Sigmoid colon (tissue), 6 donors: ENCODE measurements at regions not wholly inside any gene's neighbourhood (a gene's known extent, or its start where the extent isn't known, plus 50 kb on each side); places are given as distances from the start of the nearest gene placed in this dataset.

Experiments
- DNase-seq: peaks from one replicate; pipeline ENCODE4 v3.0.0-alpha.2; 2019
- H3K27ac ChIP-seq, 4 donors: fragments of 200-600 bp; sonication (generic); one replicate each; pipeline ENCODE4 v1.5.1; 2016 to 2019; ENCODE audit warnings: mild to moderate bottlenecking in 1 of 4
- H3K27me3 ChIP-seq, 3 donors: fragments of 200-600 bp; sonication (generic); one replicate each; pipeline ENCODE4 v1.5.1; 2019; ENCODE audit warnings: mild to moderate bottlenecking in 1 of 3
- H3K36me3 ChIP-seq, 4 donors: fragments of 200-600 bp; sonication (generic); one replicate each; pipeline ENCODE4 v1.5.1; 2016 to 2019
- H3K4me1 ChIP-seq, 4 donors: fragments of 200-600 bp; sonication (generic); one replicate each; pipeline ENCODE4 v1.5.1; 2017 to 2019
- H3K4me3 ChIP-seq, 4 donors: fragments of 200-600 bp; sonication (generic); one replicate each; pipeline ENCODE4 v1.5.1; 2017 to 2019; ENCODE audit warnings: mild to moderate bottlenecking in 2 of 4, moderate library complexity in 1 of 4
- H3K9me3 ChIP-seq, 4 donors: fragments of 200-600 bp in 3 of 4; sonication (generic) in 3 of 4; one replicate each; pipeline versions ENCODE4 v1.5.1 to v1.6.1; 2013 to 2019
- EP300 ChIP-seq, 4 donors: sonication (generic); formaldehyde crosslinking; IDR thresholded peaks; one replicate each; pipeline ENCODE4 v1.6.1; 2017; ENCODE audit warnings: antibody characterized with exemption in 4 of 4
- POLR2A ChIP-seq, 2 donors: fragments of 450-650 bp; IDR thresholded peaks; one replicate each; pipeline ENCODE4 v1.6.1; 2016; ENCODE audit warnings: antibody characterized with exemption in 2 of 2, mild to moderate bottlenecking in 2 of 2, moderate library complexity in 2 of 2
- POLR2AphosphoS5 ChIP-seq, 4 donors: sonication (generic); formaldehyde crosslinking; IDR thresholded peaks; one replicate each; pipeline ENCODE4 v1.6.1; 2017; ENCODE audit warnings: antibody characterized with exemption in 4 of 4
- WGBS, 2 donors: extraction: QIAGEN DNeasy Blood & Tissue Kit; methylation state at CpG; one replicate each; pipeline ENCODE4 v1.1.7; 2013; 5-methylcytosine and 5-hydroxymethylcytosine counted together
- intact Hi-C: fragments of 100-400 bp; cut with DNase I; formaldehyde crosslinking; loops from one replicate; pipeline ENCODE4 v1.15.1; 2023
- TF ChIP-seq, protein P1 (sequence below), 4 experiments: fragments of 450-650 bp in 3 of 4; fragments of 200-600 bp in 1 of 4; IDR thresholded peaks; one replicate each; pipeline ENCODE4 v1.5.1; 2016 to 2019; ENCODE audit warnings: antibody characterized with exemption in 4 of 4, mild to moderate bottlenecking in 3 of 4, moderate library complexity in 2 of 4
- donor health status: healthy with polysubstance abuse.
- donor health status: healthy.

DNA sequence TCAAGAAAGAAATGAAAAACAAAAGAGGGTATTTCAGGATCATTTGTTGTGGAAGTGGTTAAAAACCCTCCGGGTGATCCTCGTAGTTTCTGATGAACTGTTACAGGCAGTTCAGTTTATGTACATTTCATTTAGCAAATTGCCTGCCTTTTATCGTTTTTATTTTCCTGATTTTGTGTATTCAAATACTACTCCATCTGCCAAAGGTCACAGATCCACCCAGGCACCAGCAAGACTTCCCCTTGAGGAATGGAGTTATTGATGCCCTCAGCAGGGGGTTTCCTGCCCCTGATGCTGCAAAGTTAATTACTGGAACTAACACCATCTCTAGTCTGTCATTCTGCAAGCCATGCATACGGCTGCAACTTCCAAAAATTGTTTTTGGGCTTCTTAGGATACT lies 641.9 kb downstream of the SLC4A3 start:
- no peak overlapping the region for H3K27ac ChIP-seq
- H3K36me3 ChIP-seq = no peaks in the 10 kb centered on the region
- H3K9me3 ChIP-seq = no peaks in the 10 kb centered on the region
- TF ChIP-seq POLR2AphosphoS5 (IDR thresholded peaks at IDR 0.05) = no peak
- TF ChIP-seq EP300 (IDR thresholded peaks at IDR 0.05) = no peak
- TF ChIP-seq, protein P1, sequence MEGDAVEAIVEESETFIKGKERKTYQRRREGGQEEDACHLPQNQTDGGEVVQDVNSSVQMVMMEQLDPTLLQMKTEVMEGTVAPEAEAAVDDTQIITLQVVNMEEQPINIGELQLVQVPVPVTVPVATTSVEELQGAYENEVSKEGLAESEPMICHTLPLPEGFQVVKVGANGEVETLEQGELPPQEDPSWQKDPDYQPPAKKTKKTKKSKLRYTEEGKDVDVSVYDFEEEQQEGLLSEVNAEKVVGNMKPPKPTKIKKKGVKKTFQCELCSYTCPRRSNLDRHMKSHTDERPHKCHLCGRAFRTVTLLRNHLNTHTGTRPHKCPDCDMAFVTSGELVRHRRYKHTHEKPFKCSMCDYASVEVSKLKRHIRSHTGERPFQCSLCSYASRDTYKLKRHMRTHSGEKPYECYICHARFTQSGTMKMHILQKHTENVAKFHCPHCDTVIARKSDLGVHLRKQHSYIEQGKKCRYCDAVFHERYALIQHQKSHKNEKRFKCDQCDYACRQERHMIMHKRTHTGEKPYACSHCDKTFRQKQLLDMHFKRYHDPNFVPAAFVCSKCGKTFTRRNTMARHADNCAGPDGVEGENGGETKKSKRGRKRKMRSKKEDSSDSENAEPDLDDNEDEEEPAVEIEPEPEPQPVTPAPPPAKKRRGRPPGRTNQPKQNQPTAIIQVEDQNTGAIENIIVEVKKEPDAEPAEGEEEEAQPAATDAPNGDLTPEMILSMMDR (IDR thresholded peaks at IDR 0.05) = no peak
- no peak for TF ChIP-seq POLR2A (IDR thresholded peaks at IDR 0.05)
- peaks cover 0 to 4% (median 0%) of the 10 kb centered on the region in 4 donors for H3K4me1 ChIP-seq
- H3K4me3 ChIP-seq = no peak overlapping the region
- no peaks in the 10 kb centered on the region for H3K27me3 ChIP-seq
- intact Hi-C loops = no loop called here
- DNase-seq = no peak
- 45 to 71% methylated on average over 4 of the region's 4 CpGs for WGBS, 2 donors

DNA sequence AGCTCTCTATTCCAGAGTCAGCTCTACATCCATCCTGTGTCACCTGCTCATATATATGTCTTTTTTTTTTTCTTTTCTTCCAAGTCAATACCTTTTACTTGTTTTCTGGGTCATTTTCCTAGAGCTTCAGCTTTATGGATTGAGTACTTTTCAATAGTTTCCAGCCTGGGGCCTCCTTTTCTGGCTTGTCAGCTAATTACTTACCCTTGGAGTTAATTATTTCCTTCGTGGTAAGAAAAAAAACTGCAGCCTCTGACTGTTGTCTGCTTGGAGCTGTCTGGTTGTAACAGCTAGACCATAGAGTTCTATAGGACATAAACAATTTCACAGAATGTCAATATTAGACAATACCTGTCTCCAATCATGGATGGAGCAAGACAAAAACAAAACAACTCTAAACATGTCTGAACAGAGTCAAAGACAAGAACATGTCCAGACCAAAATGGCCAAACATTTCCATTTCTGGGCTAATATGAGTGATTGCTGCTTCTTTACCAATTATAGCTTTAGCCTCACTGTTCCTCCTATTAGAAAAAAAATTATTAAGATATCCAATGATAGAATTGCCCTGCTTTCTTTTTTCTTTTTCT lies 643.1 kb downstream of the SLC4A3 start:
- no peak overlapping the region for H3K4me3 ChIP-seq
- H3K9me3 ChIP-seq = no peaks in the 10 kb centered on the region
- no peak overlapping the region for H3K27ac ChIP-seq
- TF ChIP-seq, protein P1 (IDR thresholded peaks at IDR 0.05) = no peak
- no peak for TF ChIP-seq POLR2AphosphoS5 (IDR thresholded peaks at IDR 0.05)
- TF ChIP-seq POLR2A (IDR thresholded peaks at IDR 0.05) = no peak
- TF ChIP-seq EP300 (IDR thresholded peaks at IDR 0.05) = no peak
- no peaks in the 10 kb centered on the region for H3K27me3 ChIP-seq
- H3K4me1 ChIP-seq = no peaks in the 10 kb centered on the region
- intact Hi-C loops = no loop called here
- 4 to 29% methylated on average over 1 of the region's 1 CpG for WGBS, 2 donors
- no peaks in the 10 kb centered on the region for H3K36me3 ChIP-seq
- no peak for DNase-seq

DNA sequence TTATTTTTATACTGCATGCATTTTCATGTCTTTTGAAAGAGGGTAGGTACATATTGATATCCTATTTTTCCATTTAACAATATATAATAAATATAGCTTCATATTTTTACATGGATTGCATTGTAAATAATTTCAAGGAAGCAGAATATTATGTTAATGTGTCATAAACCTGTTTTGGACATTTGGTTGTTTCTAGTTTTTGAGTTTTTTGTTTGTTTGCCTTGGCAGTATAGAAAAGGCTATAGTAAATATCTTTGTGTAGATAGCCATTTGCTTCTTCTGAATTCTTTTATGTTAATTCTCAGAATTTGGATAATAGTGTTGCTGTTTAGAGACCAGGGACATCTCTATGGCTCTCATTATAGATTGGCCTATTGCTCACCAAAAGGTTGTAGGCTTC lies 645.2 kb downstream of the SLC4A3 start:
- Histone ChIP-seq H3K36me3 (no peaks in the 10 kb centered on the region), H3K27me3 (no peaks in the 10 kb centered on the region), H3K27ac (no peak overlapping the region), H3K4me3 (no peak overlapping the region), H3K9me3 (no peaks in the 10 kb centered on the region), H3K4me1 (peaks cover 0 to 11% (median 8%) of the 10 kb centered on the region in 4 donors)
- TF ChIP-seq, protein P1 (IDR thresholded peaks at IDR 0.05) = no peak
- TF ChIP-seq POLR2A (IDR thresholded peaks at IDR 0.05) (no peak), EP300 (IDR thresholded peaks at IDR 0.05) (no peak), POLR2AphosphoS5 (IDR thresholded peaks at IDR 0.05) (no peak)
- DNase-seq = no peak
- intact Hi-C loops = no loop called here

DNA sequence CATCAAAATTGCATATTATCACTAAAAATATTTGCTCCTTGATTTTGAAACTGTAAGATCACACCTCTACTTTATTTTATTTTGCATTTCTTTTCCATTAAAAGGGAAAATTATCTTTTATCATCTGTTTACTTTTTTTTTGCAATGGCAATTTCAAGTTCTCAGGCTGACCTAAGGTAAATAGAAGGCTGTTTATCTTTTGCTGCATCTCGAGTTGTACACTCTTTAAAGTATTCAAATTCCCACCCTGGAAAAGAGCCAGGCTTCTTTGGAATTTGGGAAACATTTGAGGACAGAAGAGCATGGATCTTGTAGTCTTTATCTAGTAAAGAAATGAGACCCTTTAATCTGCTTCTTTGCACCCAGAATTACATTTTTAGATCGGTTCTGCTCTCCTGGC lies 645.7 kb downstream of the SLC4A3 start:
- TF ChIP-seq, protein P1 (IDR thresholded peaks at IDR 0.05) = no peak
- TF ChIP-seq POLR2AphosphoS5 (IDR thresholded peaks at IDR 0.05) (no peak), EP300 (IDR thresholded peaks at IDR 0.05) (no peak), POLR2A (IDR thresholded peaks at IDR 0.05) (no peak)
- WGBS, 2 donors = 43 to 64% methylated on average over 2 of the region's 2 CpGs
- DNase-seq = no peak
- intact Hi-C loops = no loop called here
- no peak overlapping the region for H3K27ac ChIP-seq
- H3K36me3 ChIP-seq = no peaks in the 10 kb centered on the region
- H3K27me3 ChIP-seq = no peaks in the 10 kb centered on the region
- H3K4me1 ChIP-seq = peaks cover 0 to 15% (median 11%) of the 10 kb centered on the region in 4 donors
- H3K9me3 ChIP-seq = no peaks in the 10 kb centered on the region
- H3K4me3 ChIP-seq = no peak overlapping the region

DNA sequence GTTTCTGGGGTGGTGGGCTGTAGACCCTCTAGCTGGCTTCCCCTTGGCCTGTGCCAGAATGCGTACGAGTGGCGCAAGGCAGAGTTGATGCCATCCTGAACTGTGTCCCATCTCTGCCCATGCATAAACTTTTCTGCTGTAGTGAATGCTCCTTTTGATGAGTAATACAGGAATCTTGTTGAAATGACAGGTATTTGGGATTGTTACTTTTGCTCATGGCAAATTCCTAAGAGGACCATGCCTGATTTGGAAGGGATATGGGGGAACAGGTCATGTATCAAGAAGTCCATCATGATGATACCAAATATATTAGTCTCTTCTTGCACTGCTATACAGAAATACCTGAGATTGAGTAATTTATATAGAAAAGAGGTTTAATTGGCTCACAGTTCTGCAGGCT lies 648.0 kb downstream of the SLC4A3 start:
- 81 to 94% methylated on average over 3 of the region's 3 CpGs for whole genome bisulfite sequencing, 2 donors
- intact Hi-C loops = no loop called here

More for the DNA sequence above, 648.0 kb downstream of the SLC4A3 start:
- Histone ChIP-seq H3K27me3 (no peaks in the 10 kb centered on the region), H3K9me3 (no peaks in the 10 kb centered on the region), H3K27ac (no peak overlapping the region), H3K4me3 (no peak overlapping the region), H3K4me1 (peaks cover 0 to 18% (median 11%) of the 10 kb centered on the region in 4 donors), H3K36me3 (no peaks in the 10 kb centered on the region)
- TF ChIP-seq POLR2AphosphoS5 (IDR thresholded peaks at IDR 0.05) (no peak), POLR2A (IDR thresholded peaks at IDR 0.05) (no peak), EP300 (IDR thresholded peaks at IDR 0.05) (no peak)
- TF ChIP-seq, protein P1 (IDR thresholded peaks at IDR 0.05) = no peak
- no peak for DNase-seq
